GM12874 (cell line): ENCODE measurements at regions not wholly inside any gene's neighbourhood (a gene's known extent, or its start where the extent isn't known, plus 50 kb on each side); places are given as distances from the start of the nearest gene placed in this dataset.

Experiments
- TF ChIP-seq, protein P1 (sequence below): IDR thresholded peaks from 2 replicates; pipeline ENCODE4 v1.5.1; 2011; ENCODE audit warnings: low read depth, mild to moderate bottlenecking, control low read depth, low read length, moderate library complexity; ENCODE audit not compliant: insufficient read depth

GRCh38 chr2:122542236-122542635, 786.8 kb downstream of the TSN start:
- TF ChIP-seq, protein P1, sequence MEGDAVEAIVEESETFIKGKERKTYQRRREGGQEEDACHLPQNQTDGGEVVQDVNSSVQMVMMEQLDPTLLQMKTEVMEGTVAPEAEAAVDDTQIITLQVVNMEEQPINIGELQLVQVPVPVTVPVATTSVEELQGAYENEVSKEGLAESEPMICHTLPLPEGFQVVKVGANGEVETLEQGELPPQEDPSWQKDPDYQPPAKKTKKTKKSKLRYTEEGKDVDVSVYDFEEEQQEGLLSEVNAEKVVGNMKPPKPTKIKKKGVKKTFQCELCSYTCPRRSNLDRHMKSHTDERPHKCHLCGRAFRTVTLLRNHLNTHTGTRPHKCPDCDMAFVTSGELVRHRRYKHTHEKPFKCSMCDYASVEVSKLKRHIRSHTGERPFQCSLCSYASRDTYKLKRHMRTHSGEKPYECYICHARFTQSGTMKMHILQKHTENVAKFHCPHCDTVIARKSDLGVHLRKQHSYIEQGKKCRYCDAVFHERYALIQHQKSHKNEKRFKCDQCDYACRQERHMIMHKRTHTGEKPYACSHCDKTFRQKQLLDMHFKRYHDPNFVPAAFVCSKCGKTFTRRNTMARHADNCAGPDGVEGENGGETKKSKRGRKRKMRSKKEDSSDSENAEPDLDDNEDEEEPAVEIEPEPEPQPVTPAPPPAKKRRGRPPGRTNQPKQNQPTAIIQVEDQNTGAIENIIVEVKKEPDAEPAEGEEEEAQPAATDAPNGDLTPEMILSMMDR = no peak

- TF ChIP-seq, protein P1 = no peak
Measured at GRCh38 chr2:122542646-122543045, 787.2 kb downstream of the TSN start.

GRCh38 chr2:122543815-122544214, 788.4 kb downstream of the TSN start:
- TF ChIP-seq, protein P1 = no peak

DNA sequence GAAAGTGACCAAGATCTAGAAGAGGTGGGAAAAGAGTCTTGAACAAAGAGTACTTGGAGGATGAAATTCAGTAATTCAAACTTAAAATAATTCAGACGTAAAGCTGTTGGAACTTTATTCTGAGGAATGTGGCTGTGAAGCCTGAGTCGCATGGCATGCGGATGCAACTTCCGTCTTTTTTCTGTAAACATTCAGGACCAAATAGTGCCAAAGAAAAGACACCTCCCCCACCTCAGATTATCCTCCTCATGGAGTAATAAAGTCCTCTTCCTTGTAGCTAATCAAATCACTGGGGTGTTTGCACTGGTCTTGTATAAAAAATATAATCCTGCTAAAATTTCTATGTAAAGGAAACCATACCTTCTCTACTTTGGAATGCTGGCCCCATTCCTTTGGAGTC, 790.4 kb downstream of the TSN start:
- TF ChIP-seq, protein P1 = no peak

DNA sequence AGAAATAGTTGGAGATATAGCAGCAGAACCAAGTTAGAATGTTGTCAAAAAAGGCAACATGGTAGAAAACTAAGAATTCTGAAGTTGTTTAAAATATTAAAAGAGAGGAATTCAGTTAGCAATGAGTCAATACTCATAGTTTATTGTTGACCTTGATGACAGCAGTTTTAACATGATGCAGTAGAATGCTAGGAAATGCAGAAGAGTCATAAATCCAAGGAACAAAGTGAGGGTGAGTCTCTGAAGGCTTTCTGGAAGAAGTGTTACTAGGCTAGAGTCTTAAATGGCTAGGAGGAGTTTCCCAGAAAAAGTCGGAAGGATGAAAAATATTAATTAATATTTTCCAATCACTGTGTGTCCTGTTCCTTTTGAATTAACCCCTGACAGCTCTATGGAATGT, 807.3 kb downstream of the TSN start:
- TF ChIP-seq, protein P1 = no peak

DNA sequence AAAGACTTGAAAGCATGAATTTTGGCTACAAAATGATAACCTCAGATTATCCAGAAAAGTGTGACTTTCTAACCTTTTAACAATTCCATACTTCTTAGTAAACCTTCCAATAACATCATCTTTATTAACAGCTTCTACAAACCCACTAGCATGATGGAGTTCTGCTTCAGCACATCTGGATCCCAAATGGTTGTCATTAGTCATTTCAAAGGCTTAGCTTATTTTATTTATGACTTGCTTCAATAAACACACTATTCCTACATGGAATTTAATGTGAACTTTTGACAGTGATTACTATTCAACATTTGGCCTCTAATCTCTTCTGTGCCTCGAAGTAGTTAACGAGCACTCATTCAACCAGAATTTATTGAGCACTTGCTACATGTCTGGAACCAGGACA, 808.3 kb downstream of the TSN start:
- TF ChIP-seq, protein P1 = no peak

- TF ChIP-seq, protein P1 = no peak
Measured at GRCh38 chr2:122564843-122565242, 809.4 kb downstream of the TSN start.

- TF ChIP-seq, protein P1 = no peak
Measured at GRCh38 chr2:122565364-122565763, 809.9 kb downstream of the TSN start.
